HG03103 (cell line): ENCODE measurements at regions not wholly inside any gene's neighbourhood (a gene's known extent, or its start where the extent isn't known, plus 50 kb on each side); places are given as distances from the start of the nearest gene placed in this dataset.

ENCODE experiments used
- ATAC-seq: cut with Tn5 transposase; IDR thresholded peaks from one replicate; pipeline ENCODE4 v1.9.1; 2021; ENCODE audit warnings: low read depth; ENCODE audit not compliant: unreplicated experiment

DNA sequence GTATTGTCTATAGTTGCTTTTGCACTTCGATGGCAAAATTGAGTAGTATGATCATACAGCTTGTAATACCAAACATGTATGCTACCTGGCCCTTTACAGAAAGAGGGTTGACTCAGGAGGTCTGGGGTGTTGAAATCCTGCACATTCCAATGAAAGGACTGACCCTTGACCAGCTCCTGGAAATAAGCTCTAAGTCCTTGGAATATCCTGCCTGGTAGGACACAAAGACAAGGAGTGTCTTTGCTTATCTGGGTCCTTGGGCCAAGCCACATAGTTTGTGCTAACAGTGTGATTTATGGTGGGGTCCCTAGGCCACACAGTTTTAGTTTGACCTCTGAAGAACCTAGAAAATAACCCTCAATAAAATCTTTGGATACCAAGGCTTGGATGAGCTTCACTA is 89.3 kb upstream of the FTMT start:
- no peak for ATAC-seq

DNA sequence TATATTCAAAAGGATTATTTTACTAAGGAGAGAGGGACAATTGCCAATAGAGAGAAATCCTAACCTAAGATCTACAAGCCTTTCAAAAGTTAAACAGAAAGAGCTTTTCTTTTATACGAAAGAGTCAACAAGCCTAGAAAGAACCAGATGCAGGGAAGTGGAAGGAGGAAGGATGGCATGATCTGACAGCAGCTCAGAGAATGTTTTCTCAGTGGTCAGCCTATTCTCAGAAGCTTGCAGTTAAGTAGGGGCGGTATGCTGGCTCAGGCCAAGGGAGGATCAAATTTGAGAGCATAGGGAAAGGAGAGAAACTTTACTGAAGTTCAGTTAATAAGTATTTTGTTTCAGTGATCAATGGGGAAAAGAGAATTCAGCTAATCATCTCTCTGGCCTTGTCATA is 88.0 kb upstream of the FTMT start:
- ATAC-seq, result no peak

GRCh38 chr5:121780406-121780805 is 71.3 kb upstream of the FTMT start:
- ATAC-seq, result no peak

DNA sequence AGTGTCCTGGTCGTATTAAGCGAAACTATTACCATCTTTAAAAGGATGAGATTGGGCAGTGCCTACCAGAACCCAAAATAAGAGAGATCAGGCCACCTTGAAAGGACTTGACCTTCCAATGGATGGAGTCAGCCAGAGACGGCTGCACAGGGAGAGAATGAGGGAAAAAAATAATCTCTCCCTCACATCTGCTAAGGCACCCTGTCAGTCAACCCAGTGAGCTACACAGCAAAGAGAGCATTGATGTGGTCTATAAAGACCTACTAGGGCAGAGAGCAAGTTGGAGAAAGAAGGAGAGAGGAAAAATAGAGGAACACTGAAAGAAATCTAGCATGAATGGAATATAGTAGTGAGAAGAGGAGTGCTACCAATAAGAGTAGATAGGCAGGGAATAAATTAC is 68.0 kb upstream of the FTMT start:
- no peak for ATAC-seq

DNA sequence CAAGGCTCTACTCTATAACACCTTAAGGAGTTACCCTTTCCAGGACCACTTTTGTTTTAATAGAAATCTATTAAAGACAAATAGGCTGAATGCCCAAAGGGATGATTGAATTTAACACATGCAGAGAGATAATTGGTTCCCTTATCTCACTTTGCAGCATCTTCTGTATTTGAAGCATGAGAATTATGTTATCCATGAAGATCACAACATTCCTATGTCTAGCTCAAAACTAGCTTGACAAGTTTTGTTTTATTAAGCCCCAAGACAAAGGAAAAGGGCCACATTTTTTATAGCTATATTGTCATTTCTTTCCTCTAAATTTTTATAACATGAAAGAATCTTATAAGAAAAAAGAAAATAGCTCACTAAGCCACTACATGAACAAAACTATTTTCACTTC is 57.9 kb upstream of the FTMT start:
- no peak for ATAC-seq

DNA sequence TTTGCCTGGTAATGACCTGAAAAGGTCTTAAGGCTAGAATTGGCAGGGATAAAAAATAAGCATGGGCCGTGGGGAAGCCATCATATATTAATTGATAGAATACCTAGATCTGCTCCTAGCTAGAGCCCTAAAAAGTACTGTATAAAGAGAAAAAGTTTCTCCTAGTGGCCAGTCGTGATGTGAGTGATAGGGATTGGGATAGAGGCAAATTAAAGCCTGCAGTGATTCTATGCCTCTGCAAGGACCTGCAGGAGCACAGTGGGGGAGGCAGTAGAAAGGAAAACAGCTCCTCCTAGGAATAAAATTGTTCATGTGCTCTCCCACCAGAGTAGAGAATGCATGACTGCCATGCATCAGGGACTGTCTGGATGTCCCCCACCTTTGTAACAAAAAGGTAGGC is 56.2 kb upstream of the FTMT start:
- no peak for ATAC-seq

DNA sequence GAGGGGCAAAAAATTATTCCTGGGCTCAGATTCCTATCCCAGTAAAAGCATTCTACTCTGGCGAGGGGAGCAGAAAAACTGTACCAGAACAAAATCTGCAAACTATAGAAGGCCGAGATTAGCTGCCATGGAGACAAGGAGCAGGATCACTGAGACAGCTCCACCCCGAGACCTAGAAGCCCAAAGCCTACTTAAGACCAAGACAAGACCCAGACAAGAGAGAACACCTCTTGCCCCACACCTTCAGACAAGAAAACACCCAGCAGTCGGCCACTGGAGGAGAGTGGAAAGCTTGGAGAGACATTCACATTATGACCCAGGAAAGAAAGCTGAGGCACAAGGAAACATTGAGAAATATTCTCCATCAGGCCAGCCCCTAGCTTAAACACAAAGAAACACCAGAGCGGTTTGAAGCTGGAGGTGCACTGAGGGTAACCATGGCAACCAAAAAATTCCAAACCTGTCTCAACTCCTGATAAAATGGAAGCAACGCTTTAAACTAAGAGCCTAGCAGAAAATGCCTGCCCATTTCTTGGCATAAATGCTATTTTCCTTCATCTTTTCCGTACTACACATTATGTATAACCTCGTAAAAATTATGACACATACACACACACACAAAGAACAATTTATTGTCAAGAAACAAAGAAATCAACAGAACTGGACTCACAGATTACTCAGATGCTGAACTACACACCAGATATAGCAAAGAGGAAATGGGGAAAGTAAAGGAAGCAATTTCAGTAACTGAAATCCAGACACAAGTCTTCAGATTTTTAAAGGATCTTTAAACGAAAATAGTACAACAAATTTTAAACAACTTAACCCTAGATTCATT is 53.8 kb upstream of the FTMT start:
- no peak for ATAC-seq
